ENCODE measurements at regions not wholly inside any gene's neighbourhood (a gene's known extent, or its start where the extent isn't known, plus 50 kb on each side); places are given as distances from the start of the nearest gene placed in this dataset.

- Histone ChIP-seq H3K27me3 (no peaks in the 10 kb centered on the region), H3K27ac (no peak overlapping the region), H3K4me1 (peaks cover 0 to 39% (median 3%) of the 10 kb centered on the region in 3 donors), H3K9me3 (no peaks in the 10 kb centered on the region), H3K4me3 (no peak overlapping the region), H3K36me3 (no peaks in the 10 kb centered on the region)
- WGBS, 2 donors (ENCODE audit: low coverage in 1 of 2) = 77 to 88% methylated on average over 2 of the region's 2 CpGs
- TF ChIP-seq CTCF (IDR thresholded peaks at IDR 0.05) (no peak), POLR2AphosphoS5 (IDR thresholded peaks at IDR 0.05) (no peak), POLR2A (IDR thresholded peaks at IDR 0.05) (no peak), EP300 (IDR thresholded peaks at IDR 0.05) (no peak)
- ATAC-seq = no peak
Measured at GRCh38 chr20:39910536-39910935, 778.5 kb downstream of the MAFB start.

GRCh38 chr20:39909447-39909846 lies 779.6 kb downstream of the MAFB start:
- TF ChIP-seq EP300 (IDR thresholded peaks at IDR 0.05) (no peak), POLR2A (IDR thresholded peaks at IDR 0.05) (no peak), CTCF (IDR thresholded peaks at IDR 0.05) (no peak)
- Histone ChIP-seq H3K27ac (no peak overlapping the region), H3K4me3 (no peak overlapping the region), H3K4me1 (peaks cover 0 to 46% (median 3%) of the 10 kb centered on the region in 3 donors), H3K36me3 (no peaks in the 10 kb centered on the region), H3K9me3 (no peaks in the 10 kb centered on the region), H3K27me3 (no peaks in the 10 kb centered on the region)
- 78 to 100% methylated on average over 2 to 4 of the region's 4 CpGs for WGBS, 2 donors (ENCODE audit: low coverage in 1 of 2)
- ATAC-seq = peak; percentile 67

- 40 to 54% methylated on average over 2 to 6 of the region's 7 CpGs for WGBS, 2 donors (ENCODE audit: low coverage in 1 of 2)
- no peak for TF ChIP-seq CTCF (IDR thresholded peaks at IDR 0.05)
- no peak for TF ChIP-seq EP300 (IDR thresholded peaks at IDR 0.05)
- TF ChIP-seq POLR2AphosphoS5 (IDR thresholded peaks at IDR 0.05) = no peak
- Histone ChIP-seq H3K9me3 (no peaks in the 10 kb centered on the region), H3K4me3 (no peak overlapping the region), H3K27ac (no peak overlapping the region), H3K36me3 (no peaks in the 10 kb centered on the region), H3K27me3 (no peaks in the 10 kb centered on the region), H3K4me1 (peaks cover 0 to 36% (median 3%) of the 10 kb centered on the region in 3 donors)
- ATAC-seq = no peak
Measured at GRCh38 chr20:39904476-39905112, 784.4 kb downstream of the MAFB start.

GRCh38 chr20:39903806-39904465 lies 785.1 kb downstream of the MAFB start:
- Histone ChIP-seq H3K27me3 (no peaks in the 10 kb centered on the region), H3K9me3 (no peaks in the 10 kb centered on the region), H3K4me3 (no peak overlapping the region), H3K36me3 (no peaks in the 10 kb centered on the region), H3K4me1 (peaks cover 0 to 30% (median 3%) of the 10 kb centered on the region in 3 donors), H3K27ac (no peak overlapping the region)
- no peak for ATAC-seq
- WGBS, 2 donors (ENCODE audit: low coverage in 1 of 2) = 93 to 94% methylated on average over 6 to 10 of the region's 10 CpGs
- no peak for TF ChIP-seq CTCF (IDR thresholded peaks at IDR 0.05)
- no peak for TF ChIP-seq POLR2A (IDR thresholded peaks at IDR 0.05)
- no peak for TF ChIP-seq POLR2AphosphoS5 (IDR thresholded peaks at IDR 0.05)
- TF ChIP-seq EP300 (IDR thresholded peaks at IDR 0.05) = no peak

- no peaks in the 10 kb centered on the region for H3K27me3 ChIP-seq
- WGBS, 2 donors (ENCODE audit: low coverage in 1 of 2) = 42 to 94% methylated on average over 1 of the region's 1 CpG
- peaks cover 0 to 8% (median 0%) of the 10 kb centered on the region in 3 donors for H3K4me1 ChIP-seq
- no peaks in the 10 kb centered on the region for H3K9me3 ChIP-seq
- no peak overlapping the region for H3K4me3 ChIP-seq
- no peaks in the 10 kb centered on the region for H3K36me3 ChIP-seq
- no peak for ATAC-seq
- no peak overlapping the region for H3K27ac ChIP-seq
- no peak for TF ChIP-seq EP300 (IDR thresholded peaks at IDR 0.05)
- TF ChIP-seq POLR2AphosphoS5 (IDR thresholded peaks at IDR 0.05) = no peak
- no peak for TF ChIP-seq POLR2A (IDR thresholded peaks at IDR 0.05)
- no peak for TF ChIP-seq CTCF (IDR thresholded peaks at IDR 0.05)
Measured at GRCh38 chr20:39899881-39900280, 789.2 kb downstream of the MAFB start.
